ENCODE measurements at regions not wholly inside any gene's neighbourhood (a gene's known extent, or its start where the extent isn't known, plus 50 kb on each side); places are given as distances from the start of the nearest gene placed in this dataset.
"Not testable (repeated sequence)": the region's sequence is repeated elsewhere in the genome, so short reads cannot be mapped to it uniquely, and the experiment has no call there.

DNA sequence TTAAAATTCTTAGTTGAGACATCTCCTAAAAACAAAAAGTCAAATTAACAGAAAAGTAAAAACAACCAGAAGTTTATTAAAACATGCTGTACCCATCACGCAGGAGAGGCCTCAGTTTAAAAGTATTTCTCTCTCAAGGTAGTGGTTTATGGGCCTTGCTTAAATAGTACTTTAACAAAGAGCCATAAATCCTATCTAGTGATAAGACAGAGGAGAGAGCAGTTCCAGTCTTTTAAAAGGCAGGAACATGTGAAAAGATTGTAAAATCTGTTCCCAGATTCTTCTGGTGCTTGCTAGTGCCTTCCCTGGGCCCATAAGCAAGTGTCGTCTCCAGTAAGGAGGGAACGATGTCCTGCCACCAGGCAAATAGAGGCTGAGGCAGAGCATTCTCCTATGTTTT, 476.3 kb upstream of the ADGRL3 start:
- ATAC-seq (no peak), DNase-seq (no peak)
- peaks cover 0 to 10% (median 6%) of the 10 kb centered on the region in 12 donors for H3K9me3 ChIP-seq
- peak overlapping the region in 7 of 12 donors; percentile 4 to 66 (median 31) for H3K27ac ChIP-seq
- no peaks in the 10 kb centered on the region for H3K36me3 ChIP-seq
- no peak overlapping the region for H3K4me3 ChIP-seq
- no peaks in the 10 kb centered on the region for H3K27me3 ChIP-seq
- TF ChIP-seq POLR2A (IDR thresholded peaks at IDR 0.05): no peak
- TF ChIP-seq, protein P1, sequence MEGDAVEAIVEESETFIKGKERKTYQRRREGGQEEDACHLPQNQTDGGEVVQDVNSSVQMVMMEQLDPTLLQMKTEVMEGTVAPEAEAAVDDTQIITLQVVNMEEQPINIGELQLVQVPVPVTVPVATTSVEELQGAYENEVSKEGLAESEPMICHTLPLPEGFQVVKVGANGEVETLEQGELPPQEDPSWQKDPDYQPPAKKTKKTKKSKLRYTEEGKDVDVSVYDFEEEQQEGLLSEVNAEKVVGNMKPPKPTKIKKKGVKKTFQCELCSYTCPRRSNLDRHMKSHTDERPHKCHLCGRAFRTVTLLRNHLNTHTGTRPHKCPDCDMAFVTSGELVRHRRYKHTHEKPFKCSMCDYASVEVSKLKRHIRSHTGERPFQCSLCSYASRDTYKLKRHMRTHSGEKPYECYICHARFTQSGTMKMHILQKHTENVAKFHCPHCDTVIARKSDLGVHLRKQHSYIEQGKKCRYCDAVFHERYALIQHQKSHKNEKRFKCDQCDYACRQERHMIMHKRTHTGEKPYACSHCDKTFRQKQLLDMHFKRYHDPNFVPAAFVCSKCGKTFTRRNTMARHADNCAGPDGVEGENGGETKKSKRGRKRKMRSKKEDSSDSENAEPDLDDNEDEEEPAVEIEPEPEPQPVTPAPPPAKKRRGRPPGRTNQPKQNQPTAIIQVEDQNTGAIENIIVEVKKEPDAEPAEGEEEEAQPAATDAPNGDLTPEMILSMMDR (IDR thresholded peaks at IDR 0.05): no peak
- no peaks in the 10 kb centered on the region for H3K4me1 ChIP-seq
- intact Hi-C loops (cut with DNase I): no loop called here
- WGBS, 4 donors: 79 to 83% (median 81%) methylated on average over 3 of the region's 3 CpGs

DNA sequence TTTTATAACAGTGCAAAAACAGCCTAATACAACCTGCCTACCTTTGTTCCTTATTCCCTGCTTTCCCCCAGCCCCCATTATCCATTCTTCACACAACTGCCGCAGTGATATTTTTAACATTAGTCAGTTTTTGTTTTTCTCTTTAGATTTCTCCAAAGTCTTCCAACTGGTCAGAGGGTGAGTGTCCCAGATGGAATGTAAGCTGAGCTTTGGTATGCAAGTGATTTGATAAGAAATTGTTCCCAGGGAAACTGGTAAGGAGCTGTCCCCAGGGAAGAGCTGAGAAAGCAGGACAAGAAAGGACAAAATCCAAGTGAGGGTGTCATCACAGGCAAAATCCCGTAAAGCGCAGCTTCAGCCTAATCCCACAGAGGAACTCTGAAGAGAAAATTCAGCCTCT, 475.5 kb upstream of the ADGRL3 start:
- ATAC-seq: peak in 2 of 4 donors; percentile 53 to 56
- 45 to 57% (median 54%) methylated on average over 3 of the region's 3 CpGs for WGBS, 4 donors
- Histone ChIP-seq H3K4me3 (no peak overlapping the region), H3K27me3 (no peaks in the 10 kb centered on the region), H3K9me3 (peaks cover 0 to 18% (median 7%) of the 10 kb centered on the region in 12 donors), H3K4me1 (no peaks in the 10 kb centered on the region), H3K36me3 (no peaks in the 10 kb centered on the region), H3K27ac (peak overlapping the region in 7 of 12 donors; percentile 4 to 66 (median 44))
- no peak for TF ChIP-seq POLR2A (IDR thresholded peaks at IDR 0.05)
- TF ChIP-seq, protein P1 (IDR thresholded peaks at IDR 0.05): no peak
- intact Hi-C loops (cut with DNase I): no loop called here
- DNase-seq: peak in 4 of 5 donors; percentile 10 to 28 (median 23)

DNA sequence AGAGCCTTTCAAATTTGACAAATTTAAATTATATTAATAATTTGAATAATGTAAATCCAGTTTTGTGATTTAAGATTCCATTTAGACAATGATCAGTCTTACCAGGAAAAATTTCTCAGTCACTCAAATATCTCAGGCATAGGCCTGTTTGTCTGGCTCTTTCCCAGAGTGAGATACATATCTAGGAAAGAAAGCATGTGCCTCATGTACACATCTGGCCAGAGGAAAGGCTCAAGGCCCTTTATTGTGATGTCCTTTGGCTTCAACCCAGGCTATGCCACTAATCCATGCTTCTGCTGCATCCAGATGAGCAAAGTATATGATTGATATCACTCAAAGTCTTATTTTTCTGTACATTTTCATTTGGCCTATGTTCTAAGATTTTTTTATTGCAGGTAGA, 473.3 kb upstream of the ADGRL3 start:
- intact Hi-C loops (cut with DNase I): no loop called here
- no peak overlapping the region for H3K4me3 ChIP-seq
- no peaks in the 10 kb centered on the region for H3K27me3 ChIP-seq
- DNase-seq (no peak), ATAC-seq (no peak)
- H3K27ac ChIP-seq: no peak overlapping the region
- H3K9me3 ChIP-seq: peaks cover 0 to 18% (median 8%) of the 10 kb centered on the region in 12 donors
- H3K4me1 ChIP-seq: no peaks in the 10 kb centered on the region
- no peak for TF ChIP-seq POLR2A (IDR thresholded peaks at IDR 0.05)
- no peaks in the 10 kb centered on the region for H3K36me3 ChIP-seq

DNA sequence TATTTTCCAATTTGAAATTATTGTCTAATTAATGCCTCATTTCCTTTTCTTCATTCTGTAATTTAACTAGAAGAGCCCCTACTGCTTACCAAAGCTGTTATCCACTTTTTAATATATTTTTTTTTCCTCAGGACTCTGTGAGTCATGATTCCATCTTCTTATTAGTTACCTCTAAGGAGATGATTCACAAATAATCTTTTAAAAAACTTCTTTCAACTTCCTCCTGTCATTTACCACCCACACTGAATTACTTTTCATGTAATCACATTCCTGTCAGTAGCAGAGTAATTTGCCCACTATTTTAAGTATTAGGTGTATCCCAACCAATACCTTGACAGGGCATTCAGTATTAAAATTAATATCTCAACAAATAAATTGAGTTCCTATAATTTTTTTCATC, 470.9 kb upstream of the ADGRL3 start:
- Histone ChIP-seq H3K9me3 (peaks cover 0 to 18% (median 4%) of the 10 kb centered on the region in 12 donors), H3K27me3 (no peaks in the 10 kb centered on the region)

DNA sequence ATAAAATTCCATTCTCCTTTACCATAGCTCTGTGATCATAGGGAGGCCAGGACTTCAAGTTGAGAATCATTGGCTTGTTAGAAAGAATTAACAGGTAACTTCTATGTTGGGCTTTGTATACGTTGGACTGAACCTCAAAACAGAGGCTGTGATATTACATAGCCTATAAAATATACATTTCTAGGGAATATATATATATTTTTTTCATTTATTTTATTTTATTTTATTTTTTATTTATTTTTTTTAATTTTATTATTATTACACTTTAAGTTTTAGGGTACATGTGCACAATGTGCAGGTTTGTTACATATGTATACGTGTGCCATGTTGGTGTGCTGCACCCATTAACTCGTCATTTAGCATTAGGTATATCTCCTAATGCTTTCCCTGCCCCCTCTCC, 470.4 kb upstream of the ADGRL3 start:
- WGBS, 4 donors: 65 to 80% (median 71%) methylated on average over 3 of the region's 3 CpGs
- H3K36me3 ChIP-seq; H3K4me1 ChIP-seq; intact Hi-C loops (cut with DNase I); H3K4me3 ChIP-seq; H3K27me3 ChIP-seq; DNase-seq; ATAC-seq; H3K27ac ChIP-seq: not testable (repeated sequence)
- peaks cover 0 to 18% (median 4%) of the 10 kb centered on the region in 12 donors for H3K9me3 ChIP-seq

More for the DNA sequence above, 470.9 kb upstream of the ADGRL3 start:
- no peak overlapping the region for H3K27ac ChIP-seq
- H3K36me3 ChIP-seq: no peaks in the 10 kb centered on the region
- no peaks in the 10 kb centered on the region for H3K4me1 ChIP-seq
- intact Hi-C loops (cut with DNase I): no loop called here
- ATAC-seq: no peak
- TF ChIP-seq, protein P1 (IDR thresholded peaks at IDR 0.05): no peak
- TF ChIP-seq POLR2A (IDR thresholded peaks at IDR 0.05): no peak
- DNase-seq: no peak
- H3K4me3 ChIP-seq: no peak overlapping the region

All from heart left ventricle (tissue), 16 donors.